Stimulated activated CD4-positive, alpha-beta T cell treated with anti-CD3 and anti-CD28 coated beads, Interleukin-4, amount 100 ng/mL, for 4 hours (primary cell): ENCODE measurements at regions not wholly inside any gene's neighbourhood (a gene's known extent, or its start where the extent isn't known, plus 50 kb on each side); places are given as distances from the start of the nearest gene placed in this dataset.
"Not testable (repeated sequence)": the region's sequence is repeated elsewhere in the genome, so short reads cannot be mapped to it uniquely, and the experiment has no call there.

Source experiments
- DNase-seq, 2 experiments: peaks; one replicate each; pipeline ENCODE4 v3.0.0-alpha.2; 2020

DNA sequence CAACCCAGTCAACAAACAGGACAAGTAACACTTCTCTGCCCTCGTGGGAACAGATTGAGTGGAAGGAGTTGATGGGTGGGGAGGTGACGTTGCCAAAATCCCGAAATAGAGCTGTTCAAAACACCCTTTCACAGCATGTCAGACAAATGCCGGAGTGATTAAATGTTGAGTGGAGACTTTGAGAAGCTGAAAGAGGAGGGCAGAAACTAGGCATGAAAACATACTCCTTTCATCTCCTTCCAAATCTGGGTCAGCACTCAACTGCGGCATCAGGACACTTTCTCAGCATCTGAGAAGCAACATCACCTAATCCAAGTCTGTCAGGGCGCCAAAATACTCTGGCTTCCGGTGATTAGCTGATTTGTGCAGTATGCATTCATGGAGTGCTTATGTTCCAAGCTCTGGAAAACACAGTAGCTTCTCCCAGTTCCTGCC, 51.5 kb upstream of the MRI1 start:
- no peak for DNase-seq

DNA sequence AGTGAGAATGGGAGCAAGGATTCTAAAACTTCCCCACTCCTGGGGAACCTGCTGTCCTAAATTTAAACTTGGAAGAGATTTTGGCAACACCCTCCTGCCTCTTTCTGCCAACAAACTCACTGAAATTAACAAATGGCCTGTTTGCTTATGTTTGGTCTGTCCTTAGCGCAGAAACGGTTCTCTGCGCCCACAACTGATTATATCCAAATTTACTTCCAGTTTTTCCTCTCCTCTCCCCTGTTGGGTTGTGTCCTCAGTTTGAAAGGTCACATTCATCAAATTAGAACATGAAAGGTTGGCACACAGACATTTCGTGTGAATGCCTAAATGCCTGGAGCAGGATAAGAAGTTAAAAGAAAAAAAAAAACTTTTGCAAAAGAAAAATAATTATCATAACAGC, 56.4 kb upstream of the MRI1 start:
- DNase-seq, result no peak

DNA sequence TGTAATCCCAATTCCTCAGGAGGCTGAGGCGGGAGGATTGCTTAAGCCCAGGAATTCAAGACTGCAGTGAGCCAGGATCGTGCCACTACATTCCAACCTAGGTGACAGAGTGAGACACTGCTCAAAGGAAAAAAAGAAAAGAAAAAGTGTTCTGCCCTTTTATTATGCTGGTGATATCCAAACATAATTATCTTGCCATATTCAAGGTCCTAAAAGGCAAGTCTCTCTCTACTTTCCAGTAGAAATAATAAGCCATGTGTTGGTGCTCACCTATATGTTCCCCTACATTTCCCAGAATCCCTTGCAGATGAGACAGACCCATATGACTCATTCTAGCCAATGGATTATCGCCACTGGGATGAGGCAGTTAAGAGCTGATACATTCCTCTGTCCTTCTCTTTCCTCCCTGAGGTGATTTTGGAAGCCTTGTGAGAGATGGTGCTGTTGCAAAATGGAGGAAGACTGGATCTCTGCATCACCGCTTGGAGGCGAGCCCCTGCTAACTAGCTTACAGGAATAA, 58.3 kb upstream of the MRI1 start:
- DNase-seq, result no peak

DNA sequence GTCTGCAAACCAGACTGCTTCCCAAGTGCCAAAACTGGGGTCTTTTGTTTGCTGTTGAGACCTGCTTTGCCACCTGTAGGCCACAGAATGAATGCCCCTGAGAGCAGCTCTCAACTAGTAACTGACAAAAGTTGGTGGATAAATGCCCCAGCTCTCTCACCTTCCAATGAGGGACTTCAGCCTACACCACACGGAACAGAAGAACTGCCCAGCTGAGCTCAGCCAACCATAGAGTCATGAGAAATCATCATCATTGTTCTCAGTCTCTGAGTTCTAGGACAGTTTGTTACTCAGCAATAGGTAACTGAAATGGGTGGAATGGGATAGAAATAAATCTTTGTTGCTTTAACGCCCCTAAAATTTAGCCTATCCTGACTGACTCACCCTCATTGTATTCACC, 59.1 kb upstream of the MRI1 start:
- no peak for DNase-seq

DNA sequence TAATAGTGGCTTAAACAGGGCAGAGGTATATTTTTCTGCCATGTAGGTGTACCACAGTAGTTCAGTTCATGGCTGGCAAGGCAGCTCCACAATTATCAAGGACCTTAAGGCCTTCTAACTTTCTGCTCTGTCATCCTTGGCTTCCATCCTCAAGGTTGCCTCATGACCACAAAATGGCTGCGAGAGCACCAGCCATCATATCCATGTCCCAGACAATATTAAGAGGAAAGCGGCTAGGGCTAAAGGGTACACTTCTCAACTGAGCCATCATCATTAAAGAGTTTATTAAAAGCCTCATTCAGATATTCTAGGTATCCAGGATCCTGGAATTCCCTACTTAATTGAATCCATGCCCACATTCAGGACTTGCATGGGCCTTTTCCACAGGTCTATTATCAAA, 62.7 kb upstream of the MRI1 start:
- DNase-seq, result no peak

DNA sequence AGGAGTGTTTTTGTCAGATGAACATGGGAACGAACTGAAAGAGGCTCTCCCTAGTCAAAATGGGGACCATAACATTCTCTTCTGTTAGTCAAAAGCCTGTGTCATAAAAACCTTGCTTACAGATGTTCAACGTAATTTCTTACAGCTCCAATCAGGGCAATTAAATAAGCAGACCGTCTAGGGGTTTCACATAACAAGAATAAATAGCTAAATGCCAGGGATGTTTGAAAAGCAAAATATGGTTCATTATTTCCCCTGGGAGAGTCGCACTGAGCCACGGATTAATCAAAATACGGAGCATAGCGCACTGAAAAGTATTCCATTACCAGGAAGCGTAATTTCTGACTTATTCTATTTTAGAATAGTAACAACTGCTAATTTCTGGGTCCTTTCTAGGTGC, 63.7 kb upstream of the MRI1 start:
- no peak for DNase-seq

DNA sequence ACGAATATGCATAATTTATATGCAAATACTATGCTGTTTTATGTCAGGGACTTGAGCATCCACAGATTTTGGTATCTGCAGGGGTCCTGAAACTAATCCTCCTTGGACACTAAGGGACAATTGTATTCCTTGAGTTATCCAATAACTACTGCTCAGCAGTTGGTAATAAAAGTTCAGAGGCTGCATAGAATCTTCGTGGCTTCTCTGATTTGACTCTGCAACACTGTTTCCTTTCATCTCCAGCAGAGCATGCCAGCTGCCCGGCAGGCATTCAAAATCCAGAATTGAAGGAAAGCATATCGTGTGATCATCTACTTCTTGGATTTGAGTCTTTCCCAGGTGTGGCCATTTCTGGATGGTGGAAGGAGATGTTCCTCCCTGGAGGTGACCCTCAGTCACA, 64.5 kb upstream of the MRI1 start:
- no peak for DNase-seq

DNA sequence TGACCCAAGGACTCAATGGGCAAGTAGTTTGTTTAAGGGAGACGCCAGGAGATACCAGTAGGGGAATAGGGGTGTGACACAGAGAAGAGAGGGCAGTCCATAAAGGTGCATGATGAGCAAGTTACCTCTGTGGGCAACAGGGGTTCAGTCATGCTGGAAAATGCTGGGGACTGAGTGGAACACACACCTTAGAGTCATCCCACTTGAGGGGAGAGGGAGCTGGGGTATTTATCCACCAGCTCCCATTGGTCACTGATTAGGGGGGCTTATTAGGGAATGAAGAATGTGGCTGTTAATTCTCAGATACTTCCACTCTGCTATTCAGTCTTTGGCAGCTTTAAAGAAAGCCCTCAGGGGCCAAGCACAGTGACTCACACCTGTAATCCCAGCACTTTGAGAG, 67.5 kb upstream of the MRI1 start:
- DNase-seq, result no peak

DNA sequence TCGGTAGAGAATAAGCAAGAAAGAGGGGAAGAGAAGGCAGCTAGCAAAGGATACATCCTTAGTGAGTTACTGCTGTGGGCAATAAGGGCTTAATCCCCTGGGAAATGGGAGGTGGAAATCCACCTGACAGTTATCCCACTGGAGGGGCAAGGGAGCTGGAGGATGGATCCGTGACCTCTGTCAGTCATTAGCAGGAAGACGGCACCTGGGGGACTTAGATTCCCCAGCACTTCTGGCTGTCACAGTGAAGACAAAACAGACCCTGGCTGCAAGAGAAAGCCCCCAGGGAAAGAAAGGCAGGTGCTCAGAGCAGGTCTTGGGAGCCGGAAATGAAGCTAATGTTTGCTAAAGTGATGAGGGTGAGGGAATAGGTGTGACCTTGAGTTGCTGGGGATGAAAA, 70.4 kb upstream of the MRI1 start:
- no peak for DNase-seq

DNA sequence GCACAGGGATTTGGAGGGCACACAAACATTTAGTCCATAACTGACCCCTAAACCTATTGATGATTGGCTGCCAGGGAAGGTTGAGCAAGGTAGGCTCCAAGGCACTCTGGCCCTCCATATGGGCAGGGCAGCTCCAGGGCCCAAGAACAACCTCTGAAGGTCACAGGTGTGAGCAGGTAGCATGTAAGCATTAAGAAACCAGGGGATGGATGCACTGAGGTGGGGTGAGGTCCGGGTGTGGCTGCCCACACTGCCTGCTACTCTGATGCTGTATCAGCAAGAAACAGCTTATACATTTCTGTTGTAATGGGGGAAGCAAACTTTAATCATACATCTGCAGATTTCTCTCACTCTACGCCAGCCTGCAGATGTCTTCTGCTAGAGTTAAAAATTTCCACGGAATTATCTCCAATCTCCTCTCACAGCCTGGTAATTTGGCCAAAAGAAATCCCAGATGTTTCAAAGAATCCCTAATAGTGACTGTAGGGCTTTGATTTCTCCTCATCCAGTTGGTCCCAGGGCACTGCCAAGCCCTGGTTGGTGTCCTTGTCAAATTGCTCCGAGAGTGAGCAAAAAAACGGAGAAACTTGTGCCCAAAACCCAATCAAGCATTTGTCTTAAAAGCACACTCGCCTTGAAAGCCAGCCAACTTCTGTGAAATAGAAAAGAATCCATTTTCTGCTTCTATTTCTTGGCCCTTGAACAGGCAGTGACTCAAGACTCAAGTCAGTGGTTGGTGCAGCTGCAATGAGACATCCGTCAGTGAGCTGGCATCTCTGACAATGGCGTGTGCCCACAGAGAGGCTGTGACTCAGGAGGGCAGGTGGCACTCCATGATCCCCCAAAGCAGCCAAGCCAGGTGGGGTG, 72.5 kb upstream of the MRI1 start:
- DNase-seq, result no peak

DNA sequence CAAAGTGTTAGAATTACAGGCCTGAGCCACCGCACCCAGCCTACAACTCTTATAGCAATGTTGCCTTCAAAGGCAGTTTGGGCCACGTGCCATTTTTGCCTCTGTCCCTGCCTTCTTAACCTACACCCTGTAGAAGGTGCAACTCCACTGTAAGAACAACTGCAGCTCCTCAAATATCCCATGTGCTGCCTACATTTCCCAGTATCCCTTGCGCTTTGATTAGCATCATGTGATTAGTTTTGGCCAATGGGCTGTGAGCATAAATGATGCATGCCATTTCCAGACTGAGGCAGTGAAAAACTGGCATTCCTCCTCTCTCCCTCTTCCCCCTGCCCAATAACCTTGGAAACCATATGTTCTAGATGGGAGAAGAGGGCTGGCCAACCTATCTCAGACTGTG, 75.2 kb upstream of the MRI1 start:
- no peak for DNase-seq

DNA sequence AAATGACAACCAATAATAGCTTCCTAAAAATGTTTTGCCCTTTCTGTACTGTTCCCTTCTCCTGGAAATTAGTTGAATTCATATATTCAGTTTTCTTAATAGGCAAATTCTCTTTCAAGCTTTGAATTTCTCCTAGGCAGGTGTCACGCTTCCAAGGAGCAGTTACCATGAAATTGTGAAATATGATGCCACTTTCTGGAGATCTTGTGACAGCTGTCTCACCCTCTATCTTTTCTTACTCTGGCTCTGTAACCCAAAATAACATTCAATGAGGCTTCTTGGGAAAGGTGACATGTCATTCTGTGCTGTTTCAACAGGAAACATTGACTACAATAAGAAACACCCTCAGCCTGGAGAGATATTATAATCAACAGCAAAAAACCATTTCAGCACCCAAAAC, 80.3 kb upstream of the MRI1 start:
- no peak for DNase-seq

DNA sequence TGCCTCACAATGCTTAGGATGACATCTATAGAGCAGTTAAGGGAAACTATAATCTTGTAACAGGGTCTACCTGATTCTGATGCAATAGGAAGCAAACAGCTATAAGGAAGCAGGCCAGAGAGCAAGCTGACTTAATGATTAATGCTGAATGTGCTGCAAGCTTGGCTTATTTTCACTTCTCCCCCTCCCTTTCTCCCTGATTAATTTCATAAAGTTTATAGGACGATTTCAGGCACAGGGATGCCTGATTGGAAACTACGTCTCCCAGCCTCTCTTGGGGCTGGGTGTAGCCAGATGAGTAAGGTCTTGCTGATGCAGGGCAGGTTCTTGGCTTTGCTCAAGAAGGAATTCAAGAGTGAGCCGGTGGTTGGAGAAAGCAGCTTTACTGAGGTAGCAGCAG, 82.8 kb upstream of the MRI1 start:
- no peak for DNase-seq

DNA sequence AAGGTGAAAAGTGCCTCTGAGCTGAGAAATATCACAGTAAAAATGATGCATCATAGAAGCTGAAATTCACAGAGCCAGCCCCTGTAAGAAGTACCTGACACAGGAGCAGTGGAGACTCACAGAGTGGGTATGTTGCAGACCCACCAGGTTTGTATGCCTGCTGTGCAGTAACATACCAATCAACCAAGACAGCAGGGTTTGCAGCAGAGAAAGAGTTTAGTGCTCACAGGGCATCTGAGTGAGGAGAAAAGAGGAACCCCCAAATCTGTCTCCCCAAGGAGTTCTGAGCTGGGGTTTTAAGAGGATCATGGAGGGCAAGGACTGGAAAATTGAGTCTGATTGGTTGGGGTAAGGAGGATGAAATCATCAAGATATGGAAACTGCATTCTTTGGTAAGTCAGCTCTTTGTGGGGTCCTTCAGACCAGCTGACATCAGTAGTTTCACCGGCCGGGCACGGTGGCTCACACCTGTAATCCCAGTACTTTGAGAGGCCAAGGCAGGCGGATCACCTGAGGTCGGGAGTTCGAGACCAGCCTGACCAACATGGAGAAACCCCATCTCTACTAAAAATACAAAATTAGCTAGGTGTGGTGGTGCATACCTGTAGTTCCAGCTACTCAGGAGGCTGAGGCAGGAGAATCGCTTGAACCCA, 83.5 kb upstream of the MRI1 start:
- DNase-seq, result not testable (repeated sequence)

DNA sequence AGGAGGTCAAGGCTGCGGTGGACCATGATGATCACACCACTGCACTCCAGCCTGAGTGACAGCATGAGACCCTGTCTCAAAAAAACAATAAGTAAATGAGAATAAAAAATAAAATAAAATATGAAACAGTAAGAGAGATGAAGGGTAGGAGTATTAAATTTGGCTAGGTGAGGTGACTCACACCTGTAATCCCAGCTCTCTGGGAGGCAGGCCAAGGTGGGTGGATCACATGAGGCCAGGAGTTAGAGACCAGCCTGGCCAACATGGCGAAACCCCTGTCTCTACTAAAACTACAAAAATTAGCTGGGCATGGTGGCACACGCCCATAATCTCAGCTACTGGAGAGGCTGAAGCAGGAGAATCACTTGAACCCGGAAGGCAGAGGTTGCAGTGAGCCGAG, 87.4 kb upstream of the MRI1 start:
- not testable (repeated sequence) for DNase-seq

DNA sequence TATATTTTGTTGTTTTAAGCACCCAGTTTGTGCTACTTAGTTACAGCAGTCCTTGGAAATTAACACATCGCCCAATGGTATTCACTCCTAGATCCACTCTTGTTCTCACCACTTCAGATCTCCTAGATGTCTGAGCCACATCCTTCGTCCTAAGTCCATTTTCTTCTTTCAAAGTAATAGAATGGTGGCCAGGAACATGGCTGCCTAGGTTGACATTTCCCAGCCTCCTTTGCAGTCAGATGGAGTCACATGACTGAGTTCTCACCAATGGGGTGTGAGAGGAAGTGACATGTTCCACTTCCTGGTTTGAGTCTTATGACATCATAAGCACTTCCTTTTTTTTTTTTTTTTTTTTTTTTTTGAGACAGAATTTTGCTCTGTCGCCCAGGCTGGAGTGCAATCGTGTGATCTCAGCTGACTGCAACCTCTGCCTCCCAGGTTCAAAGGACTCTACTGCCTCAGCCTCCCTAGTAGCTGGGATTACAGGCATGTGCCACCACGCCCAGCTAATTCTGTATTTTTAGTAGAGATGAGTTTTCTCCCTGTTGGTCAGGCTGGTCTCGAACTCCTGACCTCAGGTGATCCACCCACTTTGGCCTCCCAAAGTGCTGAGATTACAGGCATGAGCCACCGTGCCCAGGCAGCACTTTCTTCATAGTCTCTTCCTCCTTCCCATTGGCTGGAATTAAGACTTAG, 91.7 kb upstream of the MRI1 start:
- not testable (repeated sequence) for DNase-seq

DNA sequence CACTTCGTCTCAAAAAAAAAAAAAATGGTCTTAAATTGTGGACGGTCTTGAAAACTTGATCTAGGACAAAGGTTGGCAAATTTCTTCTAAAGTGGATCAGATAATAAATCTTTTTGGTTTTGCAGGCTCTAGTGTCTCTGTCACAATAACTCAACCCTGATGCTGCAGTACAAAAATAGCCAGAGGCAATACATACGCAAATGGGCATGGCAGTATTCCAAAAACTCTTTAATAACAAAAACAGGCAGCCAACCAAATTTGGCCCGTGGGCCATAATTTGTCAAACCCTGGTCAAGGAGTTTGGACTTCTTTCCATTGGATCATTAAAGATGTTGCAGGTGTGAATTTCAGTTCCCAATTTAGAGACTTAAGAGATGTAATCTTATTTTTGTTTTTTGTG, 93.5 kb upstream of the MRI1 start:
- DNase-seq, result no peak

DNA sequence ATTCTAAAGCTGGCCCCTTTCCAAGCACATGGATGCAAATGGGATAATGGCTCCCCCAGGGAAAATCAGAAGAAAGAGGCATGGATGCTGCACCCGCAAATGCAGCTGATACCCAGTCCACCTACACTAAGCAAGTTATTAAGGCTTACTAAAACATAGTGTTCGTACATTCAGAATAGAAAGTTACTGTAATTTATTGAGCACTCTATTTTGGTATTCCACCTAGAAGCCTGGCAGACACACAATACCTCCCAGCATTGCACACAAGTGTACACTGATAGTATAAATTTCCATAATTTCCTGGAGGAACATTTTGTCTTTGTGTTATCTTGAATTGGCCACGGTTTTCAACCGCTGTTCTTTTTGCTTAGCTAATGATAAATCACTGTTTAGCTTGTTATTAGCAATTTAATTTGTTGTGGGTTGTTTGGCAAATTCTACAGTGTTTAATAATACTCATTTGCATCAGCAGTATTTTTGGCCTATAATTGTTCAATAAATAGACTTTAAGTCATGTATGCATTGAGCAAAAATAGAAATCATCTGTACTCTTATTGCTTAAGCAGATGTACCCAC, 94.5 kb upstream of the MRI1 start:
- DNase-seq, result no peak

DNA sequence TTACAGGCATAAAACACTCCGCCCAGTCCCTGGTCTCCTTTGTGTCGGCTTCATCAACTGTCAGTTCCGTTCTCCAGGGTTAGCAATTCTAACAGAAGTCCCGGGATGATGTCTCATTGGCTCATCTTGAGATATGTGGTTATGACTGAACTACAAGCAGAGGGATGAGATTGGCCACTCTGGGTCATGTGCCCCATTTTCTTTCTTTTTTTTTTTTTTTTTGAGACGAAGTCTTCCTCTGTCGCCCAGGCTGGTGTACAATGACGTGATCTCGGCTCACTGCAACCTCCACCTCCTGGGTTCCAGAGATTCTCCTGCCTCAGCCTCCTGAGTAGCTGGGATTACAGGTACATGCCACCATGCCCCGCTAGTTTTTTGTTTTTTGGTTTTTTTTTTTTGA, 95.4 kb upstream of the MRI1 start:
- DNase-seq, result no peak

DNA sequence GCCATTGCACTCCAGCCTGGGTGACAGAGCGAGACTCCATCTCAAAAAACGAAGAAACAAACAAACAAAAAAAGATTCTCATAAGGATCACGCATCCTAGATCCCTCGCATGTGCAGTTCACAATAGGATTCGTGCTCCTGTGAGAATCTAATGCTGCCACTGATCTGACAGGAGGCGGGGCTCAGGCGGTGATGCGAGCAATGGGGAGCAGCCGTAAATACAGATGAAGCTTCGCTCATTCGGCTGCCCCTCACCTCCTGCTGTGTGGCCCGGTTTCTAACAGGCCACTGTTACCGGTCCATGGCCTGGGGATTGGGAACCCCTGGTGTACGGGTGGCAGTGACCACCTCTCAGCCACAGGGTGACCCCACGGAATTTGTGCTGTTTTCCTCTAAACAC, 98.2 kb upstream of the MRI1 start:
- DNase-seq, result no peak

DNA sequence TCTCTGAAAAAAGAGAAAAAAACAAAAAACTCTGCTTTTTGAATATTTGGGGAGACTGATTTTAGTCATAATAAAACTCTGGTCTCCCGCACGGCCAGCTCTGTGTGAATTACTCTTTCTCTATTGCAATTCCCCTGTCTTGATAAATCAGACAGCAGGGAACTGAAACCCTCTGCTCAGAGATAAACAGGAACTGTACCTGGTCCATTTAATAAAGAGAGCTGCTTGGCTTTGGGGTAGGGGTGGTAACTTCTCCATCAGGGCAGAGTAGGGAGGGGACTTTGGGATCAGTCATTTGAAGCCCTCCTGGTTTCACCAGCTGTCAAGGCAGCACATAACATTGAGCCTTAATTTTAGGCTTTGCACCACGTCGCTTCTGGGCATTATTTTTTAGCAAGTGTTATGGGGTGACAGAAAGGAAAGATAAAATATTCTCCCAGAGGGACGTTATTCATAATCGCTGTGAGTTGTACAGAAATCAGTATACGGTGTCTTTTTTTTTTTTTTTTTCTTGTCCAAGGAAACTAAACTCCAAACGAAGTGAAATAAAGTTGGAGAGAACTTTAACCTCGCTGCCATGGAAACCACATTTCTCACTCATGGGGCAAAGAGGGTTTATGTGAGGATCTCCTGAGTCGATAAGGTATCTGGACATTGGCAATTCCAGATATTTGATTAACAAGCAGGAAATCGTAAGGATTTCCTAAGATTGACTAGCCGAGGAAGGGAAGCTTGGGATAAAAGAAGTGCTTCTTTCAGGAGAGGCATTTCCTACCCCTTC, 99.0 kb upstream of the MRI1 start:
- DNase-seq, result no peak

DNA sequence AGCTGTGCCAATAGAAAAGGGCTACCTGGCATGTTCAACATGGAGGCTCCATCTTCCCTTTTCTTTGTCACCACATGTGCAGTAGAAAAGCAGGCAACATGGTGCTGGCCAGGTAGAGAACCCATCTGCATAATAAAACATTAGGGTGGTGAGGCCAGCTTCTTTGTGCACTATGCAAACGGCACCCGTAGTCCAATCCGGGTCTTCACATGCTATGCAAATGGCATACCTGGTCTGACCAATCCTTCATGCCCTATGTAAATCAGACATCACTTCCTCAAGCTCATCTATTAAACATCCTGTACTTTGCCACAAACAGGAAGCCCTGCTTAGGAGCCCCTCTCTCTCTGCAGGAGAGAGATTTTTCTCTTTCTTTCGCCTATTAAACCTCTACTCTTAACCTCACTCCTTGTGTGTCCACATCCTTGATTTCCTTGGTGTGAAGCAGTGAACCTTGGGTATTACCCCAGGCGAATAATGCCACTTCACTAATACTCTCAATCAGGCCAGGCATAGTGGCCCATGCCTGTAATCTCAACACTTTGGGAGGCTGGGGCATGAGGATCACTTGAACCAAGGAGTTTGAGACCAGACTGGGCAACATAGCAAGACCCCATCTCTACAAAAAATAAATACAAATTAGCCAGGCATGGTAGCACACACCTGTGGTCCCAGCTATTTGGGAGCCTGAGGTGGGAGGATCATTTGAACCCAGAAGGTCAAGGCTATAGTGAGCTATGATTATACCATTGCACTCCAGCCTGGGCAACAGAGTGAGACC, 111.3 kb upstream of the MRI1 start:
- no peak for DNase-seq
